ENCODE measurements at regions not wholly inside any gene's neighbourhood (a gene's known extent, or its start where the extent isn't known, plus 50 kb on each side); places are given as distances from the start of the nearest gene placed in this dataset.

DNA sequence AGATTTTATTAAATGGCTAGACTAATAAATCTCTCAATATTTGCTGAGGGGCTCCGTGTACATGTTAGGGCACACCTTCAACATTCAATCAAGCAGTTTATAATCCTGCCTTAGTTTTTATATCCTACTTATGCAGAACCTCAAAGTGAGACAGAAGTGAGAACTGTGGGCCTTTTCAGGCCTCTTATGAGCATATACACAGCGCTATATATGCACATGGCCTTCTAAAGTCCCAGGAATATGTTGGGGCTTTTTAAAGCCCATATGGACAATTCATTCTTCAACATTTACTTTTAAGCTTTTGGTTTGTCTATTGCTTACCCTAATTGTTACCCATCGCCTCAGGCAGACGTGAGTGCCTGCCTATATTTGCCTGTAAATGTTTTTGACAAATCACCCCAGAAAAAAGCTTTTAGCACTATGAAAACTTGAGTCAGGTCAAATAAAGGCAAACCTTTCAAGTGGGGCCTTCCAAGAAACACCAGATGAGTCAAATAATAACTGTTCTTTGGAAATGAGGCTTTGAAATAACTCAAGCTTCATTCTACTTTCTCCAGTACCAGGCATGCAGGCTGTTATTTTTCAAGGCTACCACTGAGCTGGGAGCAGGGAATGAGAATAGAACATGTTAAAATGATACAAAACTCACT is 58.2 kb downstream of the ESM1 start:
- DNase-seq (ENCODE audit: low read depth), result no peak

DNA sequence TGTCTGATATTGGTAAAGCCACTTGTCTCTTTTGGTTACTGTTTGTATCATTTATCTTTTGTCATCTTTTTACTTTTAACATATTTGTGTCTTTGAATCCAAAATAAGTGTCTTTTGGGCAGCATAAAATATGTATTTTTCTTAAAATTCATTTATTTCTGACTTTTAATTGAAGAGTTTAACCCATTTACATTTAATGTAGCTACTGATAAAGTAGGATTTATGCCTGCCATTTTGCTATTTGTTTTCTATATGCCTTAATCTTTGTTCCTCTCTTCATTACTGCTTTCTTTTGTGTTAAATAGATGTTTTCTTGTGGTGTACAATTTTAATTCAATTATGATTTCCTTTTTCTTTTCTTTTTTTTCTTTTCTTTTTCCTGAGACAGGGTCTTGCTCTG is 60.9 kb downstream of the ESM1 start:
- DNase-seq (ENCODE audit: low read depth), result no peak

DNA sequence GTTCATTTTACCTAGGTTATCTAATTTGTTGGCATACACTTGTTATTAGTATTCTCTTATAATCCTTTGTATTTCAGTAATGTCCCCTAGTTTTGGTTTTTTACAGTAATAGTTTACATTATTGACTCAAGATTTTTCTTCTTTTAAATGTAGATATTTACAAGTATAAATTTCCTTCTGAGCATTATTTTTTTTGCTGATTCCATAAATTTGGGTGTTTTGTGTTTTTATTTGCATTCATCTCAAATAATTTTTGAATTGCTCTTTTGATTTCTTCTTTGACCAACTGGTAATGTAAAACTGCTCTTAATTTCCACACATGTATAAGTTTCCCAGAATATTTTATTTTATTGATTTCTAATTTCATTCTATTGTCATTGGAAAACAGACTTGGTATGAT is 68.1 kb downstream of the ESM1 start:
- no peak for DNase-seq (ENCODE audit: low read depth)

DNA sequence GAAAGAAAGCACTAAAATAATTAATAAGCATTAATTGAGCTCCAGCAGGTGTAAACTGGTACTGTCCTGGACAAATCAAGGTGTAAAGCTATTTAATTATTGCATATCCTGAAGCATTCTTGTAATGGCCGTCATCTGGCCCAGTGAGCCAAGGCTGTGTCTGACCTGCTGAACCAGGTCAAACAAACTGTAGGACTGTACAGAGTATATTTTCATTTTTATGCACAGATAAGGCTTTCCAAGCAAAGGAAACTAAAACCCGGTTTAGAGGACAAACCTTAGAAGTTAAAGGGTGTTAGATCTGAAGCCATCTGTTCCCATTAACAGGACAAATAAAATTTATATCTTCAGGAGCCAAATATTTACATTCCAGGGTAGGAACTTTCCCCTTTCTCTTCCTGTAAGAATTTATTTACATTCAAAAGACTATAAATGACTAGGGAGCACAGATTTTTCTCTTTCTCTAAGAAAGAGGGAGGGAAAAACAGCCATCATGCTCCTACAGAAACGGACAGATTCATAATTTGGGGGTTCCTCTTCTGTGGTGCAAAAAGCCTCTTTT is 69.8 kb downstream of the ESM1 start:
- no peak for DNase-seq (ENCODE audit: low read depth)

DNA sequence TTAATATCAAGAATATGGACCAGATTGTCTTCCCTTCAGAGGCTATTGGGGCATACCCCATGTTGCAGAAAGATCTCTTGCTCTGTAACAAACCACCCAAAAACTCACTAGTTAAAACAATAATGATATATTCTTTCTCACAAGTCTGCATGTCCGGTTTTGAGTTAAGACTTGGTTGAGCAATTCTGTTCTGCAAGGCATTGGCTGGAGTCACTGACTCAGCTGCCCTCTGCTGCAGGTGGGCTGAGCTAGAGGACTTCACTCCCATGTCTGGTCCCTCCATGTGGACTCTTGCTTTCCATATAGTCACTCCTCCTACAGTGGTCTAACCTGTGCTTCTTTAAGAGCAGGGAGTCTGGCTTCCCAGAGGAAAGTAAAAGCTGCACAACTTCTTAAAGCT is 73.4 kb downstream of the ESM1 start:
- no peak for DNase-seq (ENCODE audit: low read depth)

DNA sequence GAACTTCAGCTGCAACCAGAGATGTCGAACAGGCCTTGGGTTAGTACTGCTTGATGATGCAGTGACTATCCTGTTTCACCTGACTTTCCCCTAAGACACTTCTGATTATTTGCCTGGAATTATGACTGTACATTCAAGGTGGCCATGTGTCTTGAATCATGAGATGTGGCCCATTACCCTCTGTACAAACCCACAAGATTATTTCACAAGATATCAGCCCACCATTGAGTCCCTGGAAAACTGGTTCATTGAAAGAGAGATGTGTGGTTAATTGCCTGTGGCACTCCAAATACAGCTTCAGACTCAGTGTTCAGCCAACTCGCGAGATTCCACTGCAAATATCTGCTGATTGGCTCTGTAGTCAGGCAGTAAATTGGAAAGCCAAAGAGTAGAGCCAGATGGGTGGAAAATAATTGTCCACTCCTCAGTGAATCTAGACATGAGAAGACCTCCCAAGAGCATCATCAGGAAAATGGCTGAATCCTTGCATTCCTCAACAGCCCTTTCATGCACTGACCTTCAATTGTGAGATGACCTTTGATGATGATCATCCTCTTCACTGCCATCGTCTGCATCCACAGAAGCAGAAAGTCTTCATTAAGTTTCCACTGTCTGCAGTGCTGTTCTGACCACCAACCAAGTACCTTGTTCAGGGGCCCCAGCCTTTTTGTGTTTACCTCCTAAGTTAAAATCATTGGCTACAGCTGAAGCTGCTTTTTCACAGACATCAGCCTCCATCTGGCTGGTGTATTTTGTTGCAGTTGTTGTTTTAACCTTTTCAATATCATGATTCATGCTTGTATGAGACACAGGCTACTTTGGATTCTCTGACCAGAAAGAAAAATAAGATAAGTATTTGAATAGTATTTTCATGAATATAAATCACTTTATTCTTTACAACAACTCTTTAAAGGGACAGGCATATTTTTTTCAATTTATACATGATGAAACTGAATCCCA is 75.2 kb downstream of the ESM1 start:
- DNase-seq (ENCODE audit: low read depth), result peak; percentile 45

DNA sequence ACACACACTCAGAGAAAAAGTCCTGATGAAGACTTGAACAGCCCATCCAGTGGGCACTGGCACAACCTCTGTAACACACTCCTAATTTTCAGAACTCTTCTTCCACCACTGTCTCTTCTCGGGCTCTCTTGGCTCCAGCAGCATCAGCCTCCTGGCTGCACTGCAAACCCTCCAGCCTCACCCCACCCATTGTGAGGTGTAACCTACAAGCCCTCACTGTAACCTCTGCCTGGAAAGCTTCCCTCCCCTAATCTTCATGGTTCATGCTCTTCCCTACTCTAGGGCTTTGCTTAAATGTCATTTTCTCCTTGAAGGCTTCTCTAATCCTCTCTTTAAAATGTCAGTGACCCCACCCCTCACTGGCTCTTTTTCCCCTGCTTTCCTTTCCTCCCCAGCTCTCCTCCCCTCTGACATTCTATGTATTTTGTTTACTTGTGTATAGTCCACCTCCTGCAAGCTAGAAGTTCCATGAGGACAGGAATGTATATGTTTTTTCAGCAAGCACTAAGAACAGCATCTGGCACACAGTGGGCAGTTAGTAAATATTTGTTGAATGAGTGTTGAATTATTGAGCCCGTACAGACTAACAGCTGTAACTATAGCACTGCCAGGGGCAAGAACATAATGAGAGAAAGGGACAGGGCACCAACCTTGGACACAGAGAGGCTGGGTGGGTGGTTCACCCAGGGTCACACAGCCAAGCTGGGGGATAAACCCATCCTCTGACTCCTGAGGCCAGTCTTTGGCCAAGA is 76.4 kb downstream of the ESM1 start:
- no peak for DNase-seq (ENCODE audit: low read depth)

DNA sequence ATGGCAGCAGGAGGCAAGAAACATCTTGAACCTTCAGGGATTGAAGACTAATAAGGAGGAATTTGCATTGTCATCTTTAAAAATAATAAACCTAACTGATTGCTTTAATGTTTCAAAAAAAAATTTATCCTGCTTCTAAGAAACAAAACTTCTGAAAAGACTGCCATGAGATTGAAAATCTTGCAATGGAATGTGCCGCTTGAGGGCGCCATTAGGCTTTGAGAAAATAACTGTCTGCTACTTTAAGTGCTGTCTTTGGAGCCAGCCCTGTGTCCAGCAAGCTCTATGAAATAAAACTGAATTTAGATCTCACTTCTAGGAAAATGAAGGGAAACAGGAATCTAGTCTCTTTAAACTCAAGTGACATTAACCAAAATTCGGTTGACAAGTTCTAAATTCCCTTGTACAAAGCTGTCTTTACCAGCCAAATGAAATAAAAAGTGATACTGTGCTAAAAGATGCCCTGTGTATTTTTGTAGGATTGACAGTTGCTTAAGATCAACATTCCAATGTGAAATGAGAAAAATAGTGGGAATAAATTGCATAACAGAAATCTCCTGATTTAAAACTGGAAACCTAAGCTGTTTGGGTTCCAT is 79.4 kb downstream of the ESM1 start:
- peak; percentile 80 for DNase-seq (ENCODE audit: low read depth)

DNA sequence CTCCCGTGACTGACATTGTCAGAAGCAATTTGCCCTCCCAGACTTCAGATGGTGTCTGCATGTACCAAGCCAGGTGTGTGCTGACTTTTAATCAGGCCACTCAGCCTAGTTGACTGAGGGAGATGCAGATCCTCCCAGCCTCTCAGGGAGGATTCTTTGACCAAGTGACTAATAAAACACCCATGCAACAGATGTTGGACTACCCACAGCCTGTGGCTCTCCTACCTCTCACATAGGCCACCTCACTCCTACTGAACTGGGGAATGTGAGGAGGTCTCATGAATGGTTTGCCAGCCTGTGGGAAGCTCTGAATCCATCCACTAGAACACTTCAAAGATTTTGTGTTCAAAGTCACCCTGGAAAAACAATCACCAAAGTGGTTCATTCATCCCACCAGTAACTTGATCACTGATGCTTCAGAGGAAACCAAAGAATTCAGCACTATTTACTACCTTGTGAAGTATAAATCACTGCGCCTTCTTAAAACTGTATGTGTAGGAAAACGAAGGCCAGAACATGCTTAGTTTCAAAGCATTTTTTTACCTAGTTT is 80.1 kb downstream of the ESM1 start:
- peak; percentile 50 for DNase-seq (ENCODE audit: low read depth)

DNA sequence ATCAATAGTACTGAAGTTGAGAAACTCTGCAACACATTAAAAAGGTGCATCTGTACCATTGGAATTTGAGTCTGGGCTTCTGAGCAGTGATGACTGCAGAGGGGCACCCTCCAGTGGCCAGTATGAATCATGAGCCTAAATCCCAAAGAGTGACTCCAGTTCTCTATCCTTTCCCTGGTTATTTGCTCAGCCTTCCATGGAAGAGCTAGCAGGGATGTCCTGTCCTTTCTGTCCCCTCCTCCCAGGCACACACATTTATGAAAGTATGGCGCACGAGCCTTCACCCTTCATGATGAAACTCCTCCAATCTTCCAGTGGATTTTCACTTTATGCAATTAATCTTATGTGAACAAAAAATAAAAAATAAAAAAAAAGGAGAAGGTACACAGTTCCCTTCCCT is 81.0 kb downstream of the ESM1 start:
- DNase-seq (ENCODE audit: low read depth), result peak; percentile 69

DNA sequence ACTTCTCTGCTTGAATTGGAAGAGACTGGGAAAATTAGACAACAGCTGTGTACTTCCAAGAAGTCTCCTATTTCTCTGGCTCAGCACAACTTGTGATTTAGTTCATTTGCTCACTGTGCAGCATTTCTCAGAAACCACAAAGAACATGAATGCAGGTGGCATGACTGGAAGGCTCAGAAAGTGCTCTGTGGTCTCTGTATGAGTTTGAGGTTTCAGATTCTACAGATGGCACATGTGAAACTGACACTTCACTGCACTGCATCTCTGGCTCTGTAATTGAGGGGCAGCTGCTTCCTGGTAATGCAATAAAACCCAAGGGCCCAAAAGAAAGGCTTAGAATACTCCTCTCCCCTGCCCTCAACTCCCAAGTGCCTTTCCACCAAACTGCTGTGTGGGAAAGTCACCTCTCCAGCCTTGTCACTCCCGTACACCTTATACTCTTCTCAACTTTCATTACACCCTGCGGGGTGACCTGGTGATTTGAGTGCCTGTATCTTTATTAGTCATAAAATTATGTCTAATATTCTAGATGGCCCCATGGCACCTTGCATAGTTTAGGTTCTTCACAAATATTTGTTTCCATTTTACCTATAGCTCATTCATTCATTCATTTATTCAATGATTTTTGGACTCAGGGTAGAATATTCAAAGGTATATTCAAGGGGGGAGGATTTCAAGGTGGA is 82.5 kb downstream of the ESM1 start:
- peak; percentile 99 for DNase-seq (ENCODE audit: low read depth)

DNA sequence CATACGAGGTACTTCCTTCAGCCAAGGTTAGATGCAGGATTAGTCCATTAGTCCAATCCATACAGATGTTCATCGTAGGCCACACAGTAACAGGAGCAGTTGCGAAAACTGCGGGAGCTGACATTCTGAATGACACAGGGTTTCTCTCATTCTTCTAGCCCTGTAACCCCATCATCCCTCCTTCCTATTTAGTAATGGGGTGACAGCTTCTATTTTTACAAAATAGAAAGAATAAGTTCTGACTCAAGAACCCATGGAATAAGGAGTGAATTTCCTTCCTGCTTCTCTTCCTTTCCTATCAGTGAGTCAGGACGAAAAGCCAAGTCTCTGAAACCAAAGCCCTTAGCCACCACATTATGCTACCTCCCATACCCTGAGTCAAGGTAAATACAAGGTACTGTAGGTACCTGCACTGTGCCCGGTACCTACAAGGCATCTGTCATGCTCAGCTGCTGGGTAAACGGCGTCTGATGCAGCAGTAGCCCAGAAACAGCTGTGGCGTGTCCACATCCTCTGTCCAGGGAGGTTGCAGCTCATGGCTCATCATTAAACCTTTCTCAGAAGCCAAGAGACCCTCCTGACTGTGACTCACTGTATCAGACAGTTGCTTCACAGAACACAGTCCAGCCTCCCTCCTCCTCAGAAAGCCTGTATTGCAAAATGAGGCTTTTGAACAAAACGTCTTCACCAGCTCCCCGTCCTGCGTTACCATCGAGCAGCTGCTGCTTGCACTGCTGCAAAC is 84.2 kb downstream of the ESM1 start:
- peak; percentile 91 for DNase-seq (ENCODE audit: low read depth)

DNA sequence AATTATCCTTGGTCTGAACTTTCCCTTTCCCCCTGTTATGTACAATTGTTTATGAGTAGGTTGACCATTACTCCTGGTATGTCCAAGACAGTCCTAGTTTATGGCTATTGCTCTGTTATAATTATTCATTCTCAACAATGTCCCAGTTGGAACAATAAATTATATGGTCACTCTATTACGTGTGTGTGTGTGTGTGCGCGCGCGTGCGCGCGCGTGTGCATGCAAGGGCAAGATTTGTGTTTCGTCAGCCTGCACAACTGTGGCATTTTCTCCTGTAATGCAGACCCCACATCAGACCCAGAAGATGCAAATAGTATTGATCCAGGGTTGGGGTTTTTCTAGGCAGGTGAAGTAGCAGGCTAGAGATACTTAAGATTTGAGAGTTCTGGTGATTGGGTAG is 88.4 kb downstream of the ESM1 start:
- no peak for DNase-seq (ENCODE audit: low read depth)

DNA sequence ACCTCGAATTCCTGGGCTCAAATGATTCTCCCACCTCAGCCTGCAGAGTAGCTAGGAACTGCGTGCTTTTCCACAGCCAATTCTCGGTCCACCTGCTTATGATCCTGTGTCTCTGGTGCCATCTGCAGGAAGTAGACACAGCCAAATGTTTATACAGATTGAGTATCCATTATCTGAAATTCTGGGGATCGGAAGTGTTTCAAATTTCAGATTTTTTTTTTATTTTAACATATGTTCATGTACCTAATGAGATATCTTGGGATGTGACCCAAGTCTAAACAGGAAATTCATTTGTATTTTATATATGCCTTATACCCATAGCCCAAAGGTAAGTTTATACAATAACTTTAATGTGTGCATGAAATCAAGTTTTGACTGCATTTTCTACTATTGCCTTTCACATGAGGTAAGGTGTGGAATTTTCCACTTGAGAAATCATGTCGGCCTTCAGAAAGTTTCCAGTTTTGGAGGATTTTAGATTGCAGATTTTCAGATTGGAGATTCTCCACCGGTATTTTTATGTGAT is 89.5 kb downstream of the ESM1 start:
- DNase-seq (ENCODE audit: low read depth), result peak; percentile 82

DNA sequence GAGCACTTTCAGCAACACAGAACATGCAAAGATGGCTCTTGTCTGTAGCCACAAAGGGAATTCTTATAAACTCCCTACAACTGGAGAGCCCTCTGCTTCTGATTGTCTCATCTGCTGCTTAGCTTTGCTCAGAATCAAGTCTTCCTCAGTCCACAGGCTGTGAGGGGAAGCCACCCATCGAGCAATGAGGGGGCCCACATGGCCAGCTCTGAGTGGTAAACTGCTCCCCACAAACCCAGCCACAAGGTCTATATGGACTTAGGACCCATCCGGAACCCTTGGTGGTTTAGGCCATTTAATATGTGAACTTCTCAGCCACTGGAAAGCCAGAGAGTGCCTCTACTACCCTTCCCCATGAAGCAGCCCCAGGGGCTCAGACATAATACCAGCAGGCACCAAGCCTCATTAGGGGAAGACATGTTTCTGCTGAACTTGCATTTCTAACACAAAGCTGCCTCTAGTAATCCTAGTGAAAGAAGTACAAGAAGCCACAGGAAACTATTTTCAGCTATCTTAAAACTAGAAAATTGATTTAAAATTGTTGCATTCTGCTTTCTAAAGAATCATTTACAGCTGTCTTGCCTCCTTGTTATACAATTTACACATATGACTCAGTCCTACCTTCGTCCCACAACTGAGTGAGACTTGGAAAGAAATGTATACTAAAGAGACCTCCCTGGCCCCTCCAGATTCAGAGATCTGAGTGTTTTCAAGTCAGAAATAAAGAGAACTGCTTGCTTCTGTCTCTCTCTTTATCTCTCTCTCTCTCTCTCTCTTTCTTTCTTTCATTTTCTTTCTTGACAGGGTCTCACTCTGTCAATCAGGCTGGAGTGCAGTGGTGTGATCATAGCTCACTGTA is 90.2 kb downstream of the ESM1 start:
- DNase-seq (ENCODE audit: low read depth), result no peak

DNA sequence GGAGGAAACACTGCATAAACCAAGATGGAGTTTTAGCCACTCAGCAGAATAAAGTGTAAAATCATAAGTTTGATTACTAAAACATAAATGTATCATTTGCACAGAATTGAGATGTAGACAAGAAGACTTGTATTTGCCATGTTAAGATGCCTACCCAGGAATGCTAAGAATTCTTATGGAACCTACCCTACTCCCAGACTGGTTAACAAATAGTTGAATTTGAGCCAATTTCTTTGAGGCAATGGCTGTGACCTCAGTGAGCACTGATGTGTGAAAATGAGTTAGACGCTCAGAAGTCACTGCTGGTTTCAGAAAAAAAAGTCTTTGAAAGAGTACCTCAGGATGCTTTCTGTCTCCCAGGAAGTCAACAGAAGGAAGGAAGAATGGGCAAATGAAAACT is 95.6 kb downstream of the ESM1 start:
- DNase-seq (ENCODE audit: low read depth), result peak; percentile 86

DNA sequence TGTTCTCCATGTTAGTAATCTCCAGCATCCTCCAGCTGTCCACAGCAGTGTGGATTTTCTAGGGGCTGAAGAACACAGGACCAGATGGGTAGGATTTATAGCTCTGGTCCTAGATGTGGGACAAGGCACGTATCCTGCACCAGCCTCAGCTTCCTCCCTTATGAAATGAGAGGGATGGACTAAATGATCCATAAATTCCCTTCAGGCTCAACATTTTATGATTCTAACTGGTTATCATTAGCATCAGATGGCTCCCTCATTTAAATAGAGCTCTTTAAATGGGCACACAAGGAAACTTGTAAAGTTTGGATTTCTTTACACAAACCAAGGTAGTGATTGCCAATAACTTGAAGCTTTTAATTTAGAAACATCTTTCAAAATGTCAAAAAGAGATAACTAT is 97.7 kb downstream of the ESM1 start:
- DNase-seq (ENCODE audit: low read depth), result no peak

DNA sequence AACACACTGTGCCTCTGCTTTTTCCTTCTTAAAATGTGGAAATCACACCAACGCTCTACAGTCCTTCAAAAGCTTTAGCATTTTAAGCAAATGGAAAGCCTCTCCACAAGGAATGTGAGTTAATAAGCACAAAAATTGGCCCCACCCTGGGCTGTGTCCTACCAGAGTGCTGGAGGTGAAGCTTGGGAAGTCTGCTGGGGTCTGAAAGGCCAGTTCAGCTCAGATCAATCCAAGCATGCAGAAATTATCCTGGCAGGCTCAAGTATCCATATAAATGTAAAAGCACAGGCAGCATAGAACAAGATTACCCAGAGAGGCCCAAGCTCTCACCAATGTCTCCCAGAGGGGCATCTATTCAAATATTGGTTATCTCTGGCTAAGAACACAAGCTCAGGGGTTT is 98.5 kb downstream of the ESM1 start:
- no peak for DNase-seq (ENCODE audit: low read depth)

All from myocyte (in vitro differentiated cells).